Fibroblast of mammary gland (primary cell): ENCODE measurements at regions not wholly inside any gene's neighbourhood (a gene's known extent, or its start where the extent isn't known, plus 50 kb on each side); places are given as distances from the start of the nearest gene placed in this dataset.

Experiments used
- DNase-seq: peaks from one replicate; pipeline ENCODE4 v3.0.0-alpha.2; 2010; ENCODE audit warnings: low read depth
- H3K4me3 ChIP-seq: 2 replicates; pipeline ENCODE4 v1.5.1; 2011; ENCODE audit warnings: low read depth, mild to moderate bottlenecking, low read length, moderate library complexity; ENCODE audit not compliant: control insufficient read depth
- CTCF ChIP-seq: conservative IDR thresholded peaks from 2 replicates; pipeline ENCODE4 v1.5.1; 2011; ENCODE audit warnings: low read depth, low read length, inconsistent platforms; ENCODE audit not compliant: control insufficient read depth, insufficient read depth

GRCh38 chr16:74186561-74186971 is 110.0 kb upstream of the PSMD7 start:
- DNase-seq: peak; percentile 83
- no peak overlapping the region for H3K4me3 ChIP-seq
- TF ChIP-seq CTCF: no peak

- no peak for DNase-seq
- TF ChIP-seq CTCF: no peak
- H3K4me3 ChIP-seq: no peak overlapping the region
These were observed 111.8 kb upstream of the PSMD7 start for GRCh38 chr16:74184839-74185238.

- TF ChIP-seq CTCF: no peak
- no peak overlapping the region for H3K4me3 ChIP-seq
- DNase-seq: no peak
These were observed 112.8 kb upstream of the PSMD7 start for GRCh38 chr16:74183601-74184360.

GRCh38 chr16:74169687-74170376 is 126.8 kb upstream of the PSMD7 start:
- no peak for TF ChIP-seq CTCF
- peak; percentile 40 for DNase-seq
- H3K4me3 ChIP-seq: peak overlapping the region; percentile 9

- TF ChIP-seq CTCF: no peak
- H3K4me3 ChIP-seq: no peak overlapping the region
- DNase-seq: no peak
These were observed 127.5 kb upstream of the PSMD7 start for GRCh38 chr16:74169066-74169465.

- TF ChIP-seq CTCF: no peak
- H3K4me3 ChIP-seq: no peak overlapping the region
- no peak for DNase-seq
These were observed 128.2 kb upstream of the PSMD7 start for GRCh38 chr16:74168445-74168844.

GRCh38 chr16:74166456-74166855 is 130.2 kb upstream of the PSMD7 start:
- TF ChIP-seq CTCF: no peak
- DNase-seq: no peak
- H3K4me3 ChIP-seq: no peak overlapping the region
